GM23338 (cell line): ENCODE measurements at regions not wholly inside any gene's neighbourhood (a gene's known extent, or its start where the extent isn't known, plus 50 kb on each side); places are given as distances from the start of the nearest gene placed in this dataset.

Experiments
- ATAC-seq: fragments of 200-7000 bp; cut with Tn5 transposase; 3 replicates; pipeline ENCODE4 v1.9.1; 2020
- DNase-seq: peaks from one replicate; pipeline ENCODE4 v3.0.0-alpha.2; 2015; ENCODE audit warnings: low spot score
- H2AFZ ChIP-seq: fragments of 200-600 bp; sonication (generic); 2 replicates; pipeline ENCODE4 v1.8.0; 2016; ENCODE audit warnings: antibody characterized with exemption, mild to moderate bottlenecking, moderate library complexity
- H3F3A ChIP-seq: fragments of 200-600 bp; sonication (generic); replicated peaks from 2 replicates; pipeline ENCODE4 v1.8.0; 2017; ENCODE audit warnings: antibody characterized with exemption, mixed run types, low read depth
- H3K27ac ChIP-seq: fragments of 200-600 bp; sonication (generic); 2 replicates; pipeline ENCODE4 v1.6.1; 2016; ENCODE audit warnings: low read depth
- H3K27me3 ChIP-seq: fragments of 200-600 bp; sonication (generic); 2 replicates; pipeline ENCODE4 v1.8.0; 2016; ENCODE audit warnings: mild to moderate bottlenecking, mixed run types, moderate library complexity; ENCODE audit not compliant: insufficient read depth
- H3K36me3 ChIP-seq: fragments of 200-600 bp; sonication (generic); 2 replicates; pipeline ENCODE4 v1.8.0; 2016; ENCODE audit warnings: mild to moderate bottlenecking; ENCODE audit not compliant: insufficient read depth
- H3K4me1 ChIP-seq: fragments of 200-600 bp; sonication (generic); 2 replicates; pipeline ENCODE4 v1.8.0; 2016; ENCODE audit warnings: mild to moderate bottlenecking, moderate library complexity; ENCODE audit not compliant: insufficient read depth
- H3K4me2 ChIP-seq: fragments of 200-600 bp; sonication (generic); 2 replicates; pipeline ENCODE4 v1.7.1; 2017; ENCODE audit warnings: mixed run types
- H3K4me3 ChIP-seq: fragments of 200-600 bp; sonication (generic); 2 replicates; pipeline ENCODE4 v1.6.1; 2016; ENCODE audit warnings: mixed run types
- H3K79me2 ChIP-seq: fragments of 200-600 bp; sonication (generic); replicated peaks from 2 replicates; pipeline ENCODE4 v1.8.0; 2017; ENCODE audit warnings: mild to moderate bottlenecking; ENCODE audit not compliant: insufficient read depth
- H3K9me2 ChIP-seq: fragments of 200-600 bp; sonication (generic); 2 replicates; pipeline ENCODE4 v1.8.0; 2017; ENCODE audit not compliant: insufficient read depth
- H4K20me1 ChIP-seq: fragments of 200-600 bp; sonication (generic); replicated peaks from 2 replicates; pipeline ENCODE4 v1.8.0; 2017; ENCODE audit warnings: mild to moderate bottlenecking; ENCODE audit not compliant: insufficient read depth
- H3K27ac Mint-ChIP-seq: 2 replicates; pipeline ENCODE4 v1.8.0; 2020; ENCODE audit warnings: inconsistent platforms, mild to moderate bottlenecking, moderate library complexity, mixed read lengths
- H3K27me3 Mint-ChIP-seq: 3 replicates; pipeline ENCODE4 v1.8.0; 2022; ENCODE audit warnings: low read depth, mild to moderate bottlenecking, moderate library complexity, mixed read lengths, inconsistent platforms; ENCODE audit not compliant: insufficient read depth, poor library complexity
- H3K36me3 Mint-ChIP-seq: 3 replicates; pipeline ENCODE4 v1.8.0; 2021; ENCODE audit warnings: low read depth, mild to moderate bottlenecking, inconsistent platforms, moderate library complexity, mixed read lengths
- H3K4me1 Mint-ChIP-seq: 3 replicates; pipeline ENCODE4 v1.8.0; 2020; ENCODE audit warnings: mild to moderate bottlenecking, inconsistent platforms, mixed read lengths
- H3K4me3 Mint-ChIP-seq: 3 replicates; pipeline ENCODE4 v1.8.0; 2021; ENCODE audit warnings: moderate library complexity, mild to moderate bottlenecking, inconsistent platforms, mixed read lengths
- H3K9me3 Mint-ChIP-seq: 3 replicates; pipeline ENCODE4 v1.8.0; 2020; ENCODE audit warnings: moderate library complexity, mild to moderate bottlenecking, inconsistent platforms, mixed read lengths
- CREB1 ChIP-seq: fragments of 250-450 bp; sonication (Bioruptor Pico); IDR thresholded peaks from 2 replicates; pipeline ENCODE4 v1.5.0; 2020; ENCODE audit warnings: low read depth, mild to moderate bottlenecking, moderate library complexity
- CTCF ChIP-seq, 2 experiments: fragments of 200-600 bp in 1 of 2; sonication (generic) in 1 of 2; conservative IDR thresholded peaks; 2 replicates each; pipeline versions ENCODE4 v1.5.1 to v1.6.1; 2016 to 2017; ENCODE audit warnings: antibody characterized with exemption in 2 of 2, low read depth in 2 of 2, mild to moderate bottlenecking in 2 of 2, moderate library complexity in 1 of 2
- EZH2 ChIP-seq: fragments of 200-600 bp; sonication (generic); IDR thresholded peaks from one replicate; pipeline ENCODE4 v1.8.0; 2017; ENCODE audit warnings: antibody characterized with exemption, mild to moderate bottlenecking, low read depth; ENCODE audit not compliant: unreplicated experiment
- EZH2phosphoT487 ChIP-seq: fragments of 200-600 bp; sonication (generic); IDR thresholded peaks from one replicate; pipeline ENCODE4 v1.8.1; 2018; ENCODE audit warnings: antibody characterized with exemption; ENCODE audit not compliant: unreplicated experiment
- JUNB ChIP-seq: IDR thresholded peaks from one replicate; pipeline ENCODE4 v1.6.1; 2016; ENCODE audit warnings: antibody characterized with exemption; ENCODE audit not compliant: unreplicated experiment
- NANOG ChIP-seq: IDR thresholded peaks from 2 replicates; pipeline ENCODE4 v1.6.1; 2016; ENCODE audit warnings: antibody characterized with exemption, borderline replicate concordance
- POLR2AphosphoS5 ChIP-seq: IDR thresholded peaks from 2 replicates; pipeline ENCODE4 v1.6.1; 2016; ENCODE audit warnings: antibody characterized with exemption, low read depth
- STAT1 ChIP-seq: IDR thresholded peaks from one replicate; pipeline ENCODE4 v1.6.1; 2016; ENCODE audit warnings: antibody characterized with exemption; ENCODE audit not compliant: unreplicated experiment
- ZNF114 ChIP-seq: fragments of 250-450 bp; sonication (Bioruptor Pico); IDR thresholded peaks from 2 replicates; pipeline ENCODE4 v1.5.0; 2020; ENCODE audit warnings: mild to moderate bottlenecking, moderate library complexity
- ZNF331 ChIP-seq: fragments of 250-450 bp; sonication (Bioruptor Pico); IDR thresholded peaks from 2 replicates; pipeline ENCODE4 v1.5.0; 2020; ENCODE audit warnings: low read depth, mild to moderate bottlenecking, moderate library complexity
- ZNF462 ChIP-seq: fragments of 250-450 bp; sonication (Bioruptor Pico); IDR thresholded peaks from 2 replicates; pipeline ENCODE4 v1.5.0; 2020; ENCODE audit warnings: mild to moderate bottlenecking, moderate library complexity
- TF ChIP-seq, protein P1 (sequence below): IDR thresholded peaks from one replicate; pipeline ENCODE4 v1.6.1; 2018; ENCODE audit warnings: antibody characterized with exemption; ENCODE audit not compliant: unreplicated experiment
- TF ChIP-seq, protein P2 (sequence below): IDR thresholded peaks from 2 replicates; pipeline ENCODE4 v1.6.1; 2016; ENCODE audit warnings: antibody characterized with exemption

DNA sequence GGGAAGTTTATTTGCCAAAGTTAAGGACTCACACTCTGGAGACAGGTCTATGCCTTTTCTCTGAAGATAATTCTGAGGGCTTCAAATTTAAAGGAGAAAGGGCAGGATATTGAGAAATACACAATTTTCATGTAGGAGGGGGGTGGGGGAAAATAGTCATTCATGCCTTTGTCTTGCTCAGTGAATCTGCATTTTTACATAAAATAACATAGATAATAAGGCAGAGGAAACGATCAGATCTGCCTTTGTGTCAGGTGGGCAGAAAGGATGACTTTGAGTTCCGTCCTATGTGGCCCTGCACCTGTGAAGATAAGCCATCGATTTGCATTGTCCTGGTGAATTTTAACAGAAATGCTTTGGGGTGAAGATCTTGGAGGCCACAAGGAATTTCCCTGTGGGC is 76.8 kb downstream of the SC5D start:
- TF ChIP-seq CTCF (conservative IDR thresholded peaks at IDR 0.05; ENCODE audit: low read depth in 2 of 2) = no peak
- TF ChIP-seq POLR2AphosphoS5 = no peak
- TF ChIP-seq NANOG = no peak
- TF ChIP-seq CREB1 = no peak
- TF ChIP-seq ZNF462 (CRISPR knock-in tag) = no peak
- no peak for TF ChIP-seq JUNB
- no peak for TF ChIP-seq EZH2phosphoT487
- TF ChIP-seq, protein P1, sequence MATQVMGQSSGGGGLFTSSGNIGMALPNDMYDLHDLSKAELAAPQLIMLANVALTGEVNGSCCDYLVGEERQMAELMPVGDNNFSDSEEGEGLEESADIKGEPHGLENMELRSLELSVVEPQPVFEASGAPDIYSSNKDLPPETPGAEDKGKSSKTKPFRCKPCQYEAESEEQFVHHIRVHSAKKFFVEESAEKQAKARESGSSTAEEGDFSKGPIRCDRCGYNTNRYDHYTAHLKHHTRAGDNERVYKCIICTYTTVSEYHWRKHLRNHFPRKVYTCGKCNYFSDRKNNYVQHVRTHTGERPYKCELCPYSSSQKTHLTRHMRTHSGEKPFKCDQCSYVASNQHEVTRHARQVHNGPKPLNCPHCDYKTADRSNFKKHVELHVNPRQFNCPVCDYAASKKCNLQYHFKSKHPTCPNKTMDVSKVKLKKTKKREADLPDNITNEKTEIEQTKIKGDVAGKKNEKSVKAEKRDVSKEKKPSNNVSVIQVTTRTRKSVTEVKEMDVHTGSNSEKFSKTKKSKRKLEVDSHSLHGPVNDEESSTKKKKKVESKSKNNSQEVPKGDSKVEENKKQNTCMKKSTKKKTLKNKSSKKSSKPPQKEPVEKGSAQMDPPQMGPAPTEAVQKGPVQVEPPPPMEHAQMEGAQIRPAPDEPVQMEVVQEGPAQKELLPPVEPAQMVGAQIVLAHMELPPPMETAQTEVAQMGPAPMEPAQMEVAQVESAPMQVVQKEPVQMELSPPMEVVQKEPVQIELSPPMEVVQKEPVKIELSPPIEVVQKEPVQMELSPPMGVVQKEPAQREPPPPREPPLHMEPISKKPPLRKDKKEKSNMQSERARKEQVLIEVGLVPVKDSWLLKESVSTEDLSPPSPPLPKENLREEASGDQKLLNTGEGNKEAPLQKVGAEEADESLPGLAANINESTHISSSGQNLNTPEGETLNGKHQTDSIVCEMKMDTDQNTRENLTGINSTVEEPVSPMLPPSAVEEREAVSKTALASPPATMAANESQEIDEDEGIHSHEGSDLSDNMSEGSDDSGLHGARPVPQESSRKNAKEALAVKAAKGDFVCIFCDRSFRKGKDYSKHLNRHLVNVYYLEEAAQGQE = no peak
- TF ChIP-seq, protein P2, sequence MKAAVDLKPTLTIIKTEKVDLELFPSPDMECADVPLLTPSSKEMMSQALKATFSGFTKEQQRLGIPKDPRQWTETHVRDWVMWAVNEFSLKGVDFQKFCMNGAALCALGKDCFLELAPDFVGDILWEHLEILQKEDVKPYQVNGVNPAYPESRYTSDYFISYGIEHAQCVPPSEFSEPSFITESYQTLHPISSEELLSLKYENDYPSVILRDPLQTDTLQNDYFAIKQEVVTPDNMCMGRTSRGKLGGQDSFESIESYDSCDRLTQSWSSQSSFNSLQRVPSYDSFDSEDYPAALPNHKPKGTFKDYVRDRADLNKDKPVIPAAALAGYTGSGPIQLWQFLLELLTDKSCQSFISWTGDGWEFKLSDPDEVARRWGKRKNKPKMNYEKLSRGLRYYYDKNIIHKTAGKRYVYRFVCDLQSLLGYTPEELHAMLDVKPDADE = no peak
- TF ChIP-seq STAT1 = no peak
- no peak for TF ChIP-seq ZNF331 (CRISPR knock-in tag)
- TF ChIP-seq ZNF114 (CRISPR knock-in tag) = no peak
- TF ChIP-seq EZH2 = no peak
- peaks cover 3% of the 10 kb centered on the region; the same call in 2 of the 3 replicates for H3K36me3 Mint-ChIP-seq
- peaks cover 4% of the 10 kb centered on the region for H3K27me3 Mint-ChIP-seq
- no peaks in the 10 kb centered on the region for H3K9me3 Mint-ChIP-seq
- Histone ChIP-seq H3K27ac (no peak overlapping the region), H4K20me1 (no peaks in the 10 kb centered on the region), H3K4me3 (no peak overlapping the region), H3K27me3 (no peaks in the 10 kb centered on the region), H3F3A (peaks cover 10% of the 10 kb centered on the region), H3K36me3 (no peaks in the 10 kb centered on the region), H2AFZ (no peak overlapping the region; the same call in 1 of the 2 replicates), H3K79me2 (no peaks in the 10 kb centered on the region; the same call in 1 of the 2 replicates), H3K4me2 (peak overlapping the region; percentile 41; the same call in 1 of the 2 replicates), H3K9me2 (peaks cover 36% of the 10 kb centered on the region), H3K4me1 (peaks cover 56% of the 10 kb centered on the region)
- no peak overlapping the region; the same call in 1 of the 2 replicates for H3K27ac Mint-ChIP-seq
- ATAC-seq (no peak), DNase-seq (no peak)
- H3K4me3 Mint-ChIP-seq = no peak overlapping the region
- peaks cover 60% of the 10 kb centered on the region for H3K4me1 Mint-ChIP-seq
